ENCODE measurements at regions not wholly inside any gene's neighbourhood (a gene's known extent, or its start where the extent isn't known, plus 50 kb on each side); places are given as distances from the start of the nearest gene placed in this dataset.

GRCh38 chr4:20463176-20463430 is 211.4 kb downstream of the SLIT2 start:
- H3K9me3 Mint-ChIP-seq, result no peaks in the 10 kb centered on the region
- no peaks in the 10 kb centered on the region for H3K36me3 Mint-ChIP-seq (ENCODE audit: low read depth)
- no peaks in the 10 kb centered on the region for H3K27me3 Mint-ChIP-seq
- no peaks in the 10 kb centered on the region for H3K4me1 Mint-ChIP-seq (ENCODE audit: low read depth)
- intact Hi-C loops (cut with micrococcal nuclease), result no loop called here
- H3K27ac Mint-ChIP-seq, result no peak overlapping the region
- H3K4me3 Mint-ChIP-seq, result no peak overlapping the region

GRCh38 chr4:20464381-20464780 is 212.7 kb downstream of the SLIT2 start:
- Mint-ChIP-seq H3K27me3 (no peaks in the 10 kb centered on the region), H3K27ac (no peak overlapping the region), H3K9me3 (no peaks in the 10 kb centered on the region), H3K36me3 (ENCODE audit: low read depth) (no peaks in the 10 kb centered on the region), H3K4me3 (no peak overlapping the region), H3K4me1 (ENCODE audit: low read depth) (no peaks in the 10 kb centered on the region)
- intact Hi-C loops (cut with micrococcal nuclease), result no loop called here

GRCh38 chr4:20474119-20474518 is 222.4 kb downstream of the SLIT2 start:
- intact Hi-C loops (cut with micrococcal nuclease), result no loop called here
- Mint-ChIP-seq H3K4me1 (ENCODE audit: low read depth) (no peaks in the 10 kb centered on the region), H3K4me3 (no peak overlapping the region), H3K9me3 (no peaks in the 10 kb centered on the region), H3K36me3 (ENCODE audit: low read depth) (no peaks in the 10 kb centered on the region), H3K27ac (no peak overlapping the region), H3K27me3 (no peaks in the 10 kb centered on the region)

GRCh38 chr4:20478412-20478811 is 221.8 kb upstream of the PACRGL start:
- Mint-ChIP-seq H3K4me3 (no peak overlapping the region), H3K27me3 (no peaks in the 10 kb centered on the region), H3K36me3 (ENCODE audit: low read depth) (no peaks in the 10 kb centered on the region), H3K27ac (no peak overlapping the region), H3K9me3 (no peaks in the 10 kb centered on the region), H3K4me1 (ENCODE audit: low read depth) (no peaks in the 10 kb centered on the region)
- intact Hi-C loops (cut with micrococcal nuclease), result no loop called here

GRCh38 chr4:20480165-20480947 is 219.9 kb upstream of the PACRGL start:
- Mint-ChIP-seq H3K4me3 (no peak overlapping the region), H3K9me3 (no peaks in the 10 kb centered on the region), H3K4me1 (ENCODE audit: low read depth) (no peaks in the 10 kb centered on the region), H3K36me3 (ENCODE audit: low read depth) (no peaks in the 10 kb centered on the region), H3K27ac (no peak overlapping the region), H3K27me3 (no peaks in the 10 kb centered on the region)
- intact Hi-C loops (cut with micrococcal nuclease), result no loop called here

GRCh38 chr4:20483416-20483815 is 216.8 kb upstream of the PACRGL start:
- Mint-ChIP-seq H3K27ac (no peak overlapping the region), H3K9me3 (no peaks in the 10 kb centered on the region)
- intact Hi-C loops (cut with micrococcal nuclease), result no loop called here

GRCh38 chr4:20486433-20486832 is 213.8 kb upstream of the PACRGL start:
- Mint-ChIP-seq H3K27me3 (no peaks in the 10 kb centered on the region), H3K27ac (no peak overlapping the region), H3K36me3 (ENCODE audit: low read depth) (no peaks in the 10 kb centered on the region), H3K4me3 (no peak overlapping the region), H3K9me3 (no peaks in the 10 kb centered on the region), H3K4me1 (ENCODE audit: low read depth) (no peaks in the 10 kb centered on the region)
- intact Hi-C loops (cut with micrococcal nuclease), result no loop called here

More at GRCh38 chr4:20483416-20483815, 216.8 kb upstream of the PACRGL start:
- Mint-ChIP-seq H3K4me3 (no peak overlapping the region), H3K36me3 (ENCODE audit: low read depth) (no peaks in the 10 kb centered on the region), H3K27me3 (no peaks in the 10 kb centered on the region), H3K4me1 (ENCODE audit: low read depth) (no peaks in the 10 kb centered on the region)

- H3K36me3 Mint-ChIP-seq (ENCODE audit: low read depth), result no peaks in the 10 kb centered on the region
- H3K4me1 Mint-ChIP-seq (ENCODE audit: low read depth), result no peaks in the 10 kb centered on the region
- no peak overlapping the region for H3K4me3 Mint-ChIP-seq
- H3K9me3 Mint-ChIP-seq, result no peaks in the 10 kb centered on the region
- H3K27me3 Mint-ChIP-seq, result no peaks in the 10 kb centered on the region
- intact Hi-C loops (cut with micrococcal nuclease), result no loop called here
- H3K27ac Mint-ChIP-seq, result no peak overlapping the region
Observed at GRCh38 chr4:20487446-20487845, 212.8 kb upstream of the PACRGL start.

GRCh38 chr4:20487852-20488251 is 212.4 kb upstream of the PACRGL start:
- Mint-ChIP-seq H3K36me3 (ENCODE audit: low read depth) (no peaks in the 10 kb centered on the region), H3K4me3 (no peak overlapping the region), H3K4me1 (ENCODE audit: low read depth) (no peaks in the 10 kb centered on the region), H3K27me3 (no peaks in the 10 kb centered on the region), H3K27ac (no peak overlapping the region), H3K9me3 (no peaks in the 10 kb centered on the region)
- intact Hi-C loops (cut with micrococcal nuclease), result no loop called here

- Mint-ChIP-seq H3K27me3 (no peaks in the 10 kb centered on the region), H3K9me3 (no peaks in the 10 kb centered on the region), H3K36me3 (ENCODE audit: low read depth) (no peaks in the 10 kb centered on the region), H3K27ac (no peak overlapping the region), H3K4me1 (ENCODE audit: low read depth) (no peaks in the 10 kb centered on the region), H3K4me3 (no peak overlapping the region)
- intact Hi-C loops (cut with micrococcal nuclease), result no loop called here
Observed at GRCh38 chr4:20490734-20491133, 209.5 kb upstream of the PACRGL start.

- Mint-ChIP-seq H3K27ac (no peak overlapping the region), H3K4me1 (ENCODE audit: low read depth) (no peaks in the 10 kb centered on the region), H3K27me3 (no peaks in the 10 kb centered on the region), H3K4me3 (no peak overlapping the region), H3K36me3 (ENCODE audit: low read depth) (no peaks in the 10 kb centered on the region), H3K9me3 (no peaks in the 10 kb centered on the region)
- intact Hi-C loops (cut with micrococcal nuclease), result no loop called here
Observed at GRCh38 chr4:20493761-20494353, 206.4 kb upstream of the PACRGL start.

- H3K9me3 Mint-ChIP-seq, result no peaks in the 10 kb centered on the region
- H3K4me1 Mint-ChIP-seq (ENCODE audit: low read depth), result no peaks in the 10 kb centered on the region
- no peaks in the 10 kb centered on the region for H3K36me3 Mint-ChIP-seq (ENCODE audit: low read depth)
- H3K27me3 Mint-ChIP-seq, result no peaks in the 10 kb centered on the region
- no peak overlapping the region for H3K4me3 Mint-ChIP-seq
- intact Hi-C loops (cut with micrococcal nuclease), result no loop called here
- H3K27ac Mint-ChIP-seq, result no peak overlapping the region
Observed at GRCh38 chr4:20496068-20496467, 204.2 kb upstream of the PACRGL start.

GRCh38 chr4:20504146-20504545 is 196.1 kb upstream of the PACRGL start:
- Mint-ChIP-seq H3K27me3 (no peaks in the 10 kb centered on the region), H3K9me3 (no peaks in the 10 kb centered on the region)

GRCh38 chr4:20505927-20506326 is 194.3 kb upstream of the PACRGL start:
- no peaks in the 10 kb centered on the region for H3K27me3 Mint-ChIP-seq
- H3K27ac Mint-ChIP-seq, result no peak overlapping the region
- H3K36me3 Mint-ChIP-seq (ENCODE audit: low read depth), result no peaks in the 10 kb centered on the region
- H3K4me3 Mint-ChIP-seq, result no peak overlapping the region
- no peaks in the 10 kb centered on the region for H3K4me1 Mint-ChIP-seq (ENCODE audit: low read depth)
- intact Hi-C loops (cut with micrococcal nuclease), result no loop called here
- H3K9me3 Mint-ChIP-seq, result no peaks in the 10 kb centered on the region

More at GRCh38 chr4:20504146-20504545, 196.1 kb upstream of the PACRGL start:
- Mint-ChIP-seq H3K36me3 (ENCODE audit: low read depth) (no peaks in the 10 kb centered on the region), H3K4me1 (ENCODE audit: low read depth) (no peaks in the 10 kb centered on the region), H3K27ac (no peak overlapping the region), H3K4me3 (no peak overlapping the region)
- intact Hi-C loops (cut with micrococcal nuclease), result no loop called here

- Mint-ChIP-seq H3K27ac (no peak overlapping the region), H3K36me3 (ENCODE audit: low read depth) (no peaks in the 10 kb centered on the region), H3K9me3 (no peaks in the 10 kb centered on the region), H3K27me3 (no peaks in the 10 kb centered on the region), H3K4me3 (no peak overlapping the region), H3K4me1 (ENCODE audit: low read depth) (no peaks in the 10 kb centered on the region)
- intact Hi-C loops (cut with micrococcal nuclease), result no loop called here
Observed at GRCh38 chr4:20506827-20507226, 193.4 kb upstream of the PACRGL start.

Data from dendritic cell treated with granulocyte-macrophage colony-stimulating factor and Interleukin-4, amounts not matched to agents 40 ng/mL and 50 ng/mL, for 4 days (primary cell).